Endothelial cell of umbilical vein (primary cell): ENCODE measurements at regions not wholly inside any gene's neighbourhood (a gene's known extent, or its start where the extent isn't known, plus 50 kb on each side); places are given as distances from the start of the nearest gene placed in this dataset.
"Not testable (repeated sequence)": the region's sequence is repeated elsewhere in the genome, so short reads cannot be mapped to it uniquely, and the experiment has no call there.

Experiments used
- BruUV-seq: library from RNA; stranded (reverse); fragments of 400-500 nt; replicated peaks from 2 replicates; lab custom pipeline; 2021; lab: Mats Ljungman, UMichigan
- CTCF ChIA-PET: fragments of 300-600, 350-600 bp; sonication (Branson Sonifier 250); formaldehyde crosslinking; loops from one replicate; lab custom pipeline; 2021; ENCODE audit warnings: antibody characterized with exemption, inconsistent platforms; lab: Charles Lee
- POLR2A ChIA-PET: fragments of 300-600, 350-600 bp; sonication (Branson Sonifier 250); formaldehyde crosslinking; loops from one replicate; lab custom pipeline; 2021; ENCODE audit warnings: antibody characterized with exemption, inconsistent platforms; lab: Charles Lee
- DNase-seq: peaks from one replicate; pipeline ENCODE4 v3.0.0-alpha.2; 2011; ENCODE audit warnings: low read depth, low spot score
- FAIRE-seq: peaks from 2 replicates; lab custom pipeline; 2011; peaks lifted over from hg19 to GRCh38; lab: Jason Lieb, UNC
- H2AFZ ChIP-seq: 2 replicates; pipeline ENCODE4 v1.6.0; 2012; ENCODE audit warnings: low read depth, low read length, control low read depth, inconsistent platforms
- H3K27ac ChIP-seq: 2 replicates; pipeline ENCODE4 v1.5.1; 2011; ENCODE audit warnings: low read depth, mild to moderate bottlenecking, control low read depth, low read length, moderate library complexity; ENCODE audit not compliant: insufficient read depth
- H3K27me3 ChIP-seq, 2 experiments: 2 replicates each; pipeline versions ENCODE4 v1.6.0 to v1.6.1; 2011; ENCODE audit warnings: low read length in 2 of 2, mixed read lengths in 1 of 2; ENCODE audit not compliant: control insufficient read depth in 2 of 2, insufficient read depth in 2 of 2
- H3K36me3 ChIP-seq, 2 experiments: 2 replicates in 1 of 2; 3 replicates in 1 of 2; pipeline ENCODE4 v1.5.1; 2011; ENCODE audit warnings: low read length in 2 of 2, mild to moderate bottlenecking in 1 of 2, moderate library complexity in 1 of 2; ENCODE audit not compliant: control insufficient read depth in 2 of 2, insufficient read depth in 2 of 2; ENCODE audit errors: extremely low read depth in 1 of 2
- H3K4me1 ChIP-seq: 3 replicates; pipeline ENCODE4 v1.5.1; 2011; ENCODE audit warnings: mild to moderate bottlenecking, low read length; ENCODE audit not compliant: control insufficient read depth, insufficient read depth; ENCODE audit errors: extremely low read depth
- H3K4me2 ChIP-seq: 2 replicates; pipeline ENCODE4 v1.6.1; 2011; ENCODE audit warnings: low read length, control low read depth, mixed read lengths; ENCODE audit not compliant: insufficient read depth
- H3K4me3 ChIP-seq, 3 experiments: fragments of 200-600 bp in 1 of 3; sonication (generic), shearing (Covaris generic) in 1 of 3; replicated peaks in 1 of 3; 2 replicates each; pipeline ENCODE4 v1.5.1; 2011 to 2016; ENCODE audit warnings: control low read depth in 3 of 3, low read length in 3 of 3, mild to moderate bottlenecking in 2 of 3, inconsistent platforms in 1 of 3, low read depth in 1 of 3, moderate library complexity in 1 of 3; ENCODE audit not compliant: insufficient read depth in 1 of 3
- H3K79me2 ChIP-seq: 2 replicates; pipeline ENCODE4 v1.6.0; 2012; ENCODE audit warnings: low read length, inconsistent platforms; ENCODE audit not compliant: control insufficient read depth, insufficient read depth
- H3K9ac ChIP-seq: replicated peaks from 2 replicates; pipeline ENCODE3; 2011; ENCODE audit warnings: low read length, control low read depth; ENCODE audit not compliant: insufficient read depth; ENCODE audit errors: extremely low read depth
- H3K9me1 ChIP-seq: replicated peaks from 3 replicates; pipeline ENCODE4 v1.6.0; 2011; ENCODE audit warnings: mild to moderate bottlenecking, low read length; ENCODE audit not compliant: control insufficient read depth, insufficient read depth; ENCODE audit errors: extremely low read depth
- H3K9me3 ChIP-seq: replicated peaks from 2 replicates; pipeline ENCODE4 v1.5.1; 2012; ENCODE audit warnings: low read length, inconsistent platforms; ENCODE audit not compliant: control insufficient read depth, insufficient read depth
- H4K20me1 ChIP-seq: replicated peaks from 2 replicates; pipeline ENCODE3; 2011; ENCODE audit warnings: mild to moderate bottlenecking, low read length; ENCODE audit not compliant: control insufficient read depth, insufficient read depth; ENCODE audit errors: extremely low read depth
- CTCF ChIP-seq, 2 donors: IDR thresholded peaks; 1 replicate in 1 of 2; 2 replicates in 1 of 2; pipeline ENCODE4 v1.5.1; 2011; ENCODE audit warnings: low read length in 2 of 2, mild to moderate bottlenecking in 2 of 2, moderate library complexity in 2 of 2, control low read depth in 1 of 2, inconsistent platforms in 1 of 2, low read depth in 1 of 2; ENCODE audit not compliant: insufficient read depth in 1 of 2; ENCODE audit errors: extremely low read depth in 1 of 2
- EZH2 ChIP-seq: IDR thresholded peaks from 2 replicates; pipeline ENCODE4 v1.6.1; 2012; ENCODE audit warnings: borderline replicate concordance, low read depth, mild to moderate bottlenecking, moderate library complexity, low read length, inconsistent platforms; ENCODE audit not compliant: severe bottlenecking
- FOS ChIP-seq: IDR thresholded peaks from 2 replicates; pipeline ENCODE4 v1.6.1; 2011; ENCODE audit warnings: mild to moderate bottlenecking, low read length, moderate library complexity, borderline replicate concordance; ENCODE audit not compliant: insufficient read depth
- GATA2 ChIP-seq: IDR thresholded peaks from 2 replicates; pipeline ENCODE4 v1.7.0; 2011; ENCODE audit warnings: low read depth, mild to moderate bottlenecking, moderate library complexity, mixed read lengths, low read length; ENCODE audit not compliant: insufficient read length, insufficient read depth
- JUN ChIP-seq: IDR thresholded peaks from 2 replicates; pipeline ENCODE4 v1.6.1; 2011; ENCODE audit warnings: borderline replicate concordance, low read depth; ENCODE audit not compliant: insufficient read length, insufficient read depth
- MAX ChIP-seq: IDR thresholded peaks from 2 replicates; pipeline ENCODE4 v1.6.1; 2011; ENCODE audit not compliant: insufficient read depth, insufficient read length
- MYC ChIP-seq: IDR thresholded peaks from one replicate; pipeline ENCODE4 v1.6.1; 2011; ENCODE audit warnings: mild to moderate bottlenecking, low read depth, low read length
- POLR2A ChIP-seq: IDR thresholded peaks from 2 replicates; pipeline ENCODE4 v1.6.1; 2012; ENCODE audit warnings: low read depth, mild to moderate bottlenecking, control low read depth, low read length
- POLR2AphosphoS5 ChIP-seq: IDR thresholded peaks from 2 replicates; pipeline ENCODE4 v1.6.1; 2012; ENCODE audit warnings: low read depth, mild to moderate bottlenecking, control low read depth, low read length, moderate library complexity; ENCODE audit not compliant: insufficient read depth
- dilution Hi-C: fragments of 300-500 bp; cut with MboI; formaldehyde crosslinking; loops from one replicate; pipeline ENCODE4 v1.15.0; 2019; ENCODE audit warnings: low sequenced_read_pairs; ENCODE audit not compliant: extremely low pct_ligation_motif_present
- intact Hi-C: fragments of 100-400 bp; cut with micrococcal nuclease; formaldehyde crosslinking; loops from one replicate; pipeline ENCODE4 v1.10.0; 2022

- H3K4me1 ChIP-seq: peaks cover 37% of the 10 kb centered on the region
- CTCF ChIA-PET: interaction anchor here (0.7 to 1.3 kb wide), 4 partner anchors 38 to 228 kb away, joined by 3 to 4 read pairs (median 3); no protein-coding TSS in a partner anchor
- DNase-seq (peak; percentile 53), FAIRE-seq (no peak)
- intact Hi-C loops (loop anchor here (5.0 kb wide), 1 partner anchor 103 kb away; no protein-coding TSS in a partner anchor), dilution Hi-C loops (no loop called here)
- H3K9ac ChIP-seq: no peak overlapping the region
- no peak overlapping the region for H3K4me3 ChIP-seq
- no peaks in the 10 kb centered on the region for H4K20me1 ChIP-seq
- no peaks in the 10 kb centered on the region for H3K79me2 ChIP-seq
- H3K9me3 ChIP-seq: no peaks in the 10 kb centered on the region
- H3K4me2 ChIP-seq: no peak overlapping the region
- H3K36me3 ChIP-seq: no peaks in the 10 kb centered on the region
- TF ChIP-seq POLR2AphosphoS5: no peak
- TF ChIP-seq FOS: no peak
- TF ChIP-seq MAX: no peak
- TF ChIP-seq CTCF (IDR thresholded peaks at IDR 0.05; ENCODE audit: extremely low read depth in 1 of 2, insufficient read depth in 1 of 2, low read depth in 1 of 2, low read length in 2 of 2): no peak
- TF ChIP-seq MYC: no peak
- no peak for TF ChIP-seq POLR2A
- no peak for TF ChIP-seq JUN
- no peak for TF ChIP-seq EZH2
- no peak for TF ChIP-seq GATA2
- no peaks in the 10 kb centered on the region for H3K9me1 ChIP-seq
- H3K27me3 ChIP-seq: no peaks in the 10 kb centered on the region
- peak overlapping the region; percentile 6 for H3K27ac ChIP-seq
- H2AFZ ChIP-seq: no peak overlapping the region
- no TSS peak for BruUV-seq
- POLR2A ChIA-PET: no interaction called here
Observed at GRCh38 chr20:51928931-51929330, 126.6 kb upstream of the SALL4 start.

GRCh38 chr20:51927970-51928369 is 125.6 kb upstream of the SALL4 start:
- H3K27ac ChIP-seq: peak overlapping the region; percentile 93
- H3K27me3 ChIP-seq, H4K20me1 ChIP-seq, H3K79me2 ChIP-seq, FAIRE-seq, POLR2A ChIA-PET, BruUV-seq, H3K4me2 ChIP-seq, dilution Hi-C loops, H3K4me3 ChIP-seq, H3K9me3 ChIP-seq, H3K36me3 ChIP-seq, DNase-seq, H2AFZ ChIP-seq, H3K9ac ChIP-seq, H3K9me1 ChIP-seq: not testable (repeated sequence)
- H3K4me1 ChIP-seq: peaks cover 34% of the 10 kb centered on the region
- intact Hi-C loops: loop anchor here (1.0 to 5.0 kb wide), 3 partner anchors 41 to 297 kb away; no protein-coding TSS in a partner anchor
- CTCF ChIA-PET: interaction anchor here (0.7 to 1.1 kb wide), 2 partner anchors 38 to 151 kb away, joined by 3 read pairs; no protein-coding TSS in a partner anchor
